GM21423 (cell line): ENCODE measurements at regions not wholly inside any gene's neighbourhood (a gene's known extent, or its start where the extent isn't known, plus 50 kb on each side); places are given as distances from the start of the nearest gene placed in this dataset.
A peak's percentile ranks its signal among the peaks of the same experiment; 100 is the strongest.

Experiments
- ATAC-seq: cut with Tn5 transposase; IDR thresholded peaks from one replicate; pipeline ENCODE4 v1.9.1; 2021; ENCODE audit warnings: mild to moderate bottlenecking, moderate library complexity; ENCODE audit not compliant: unreplicated experiment

DNA sequence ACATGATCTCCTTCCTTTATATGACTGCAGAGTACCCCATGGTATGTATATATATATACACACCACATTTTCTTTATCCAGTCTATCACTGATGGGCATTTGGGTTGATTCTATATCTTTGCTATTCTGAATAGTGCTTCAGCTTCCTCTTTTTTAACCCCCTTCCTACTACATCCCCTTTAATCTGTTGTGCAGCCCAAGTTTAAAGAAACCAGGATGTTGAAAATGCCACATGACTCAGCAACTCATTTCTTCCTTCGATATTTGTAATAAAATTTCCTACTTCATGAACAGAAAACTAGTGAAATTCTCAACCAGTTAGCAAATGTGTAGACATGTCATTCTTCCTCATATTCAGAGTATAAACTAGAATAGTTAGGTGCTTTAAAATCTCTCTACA lies 1245.7 kb upstream of the SORCS1 start:
- ATAC-seq = no peak

DNA sequence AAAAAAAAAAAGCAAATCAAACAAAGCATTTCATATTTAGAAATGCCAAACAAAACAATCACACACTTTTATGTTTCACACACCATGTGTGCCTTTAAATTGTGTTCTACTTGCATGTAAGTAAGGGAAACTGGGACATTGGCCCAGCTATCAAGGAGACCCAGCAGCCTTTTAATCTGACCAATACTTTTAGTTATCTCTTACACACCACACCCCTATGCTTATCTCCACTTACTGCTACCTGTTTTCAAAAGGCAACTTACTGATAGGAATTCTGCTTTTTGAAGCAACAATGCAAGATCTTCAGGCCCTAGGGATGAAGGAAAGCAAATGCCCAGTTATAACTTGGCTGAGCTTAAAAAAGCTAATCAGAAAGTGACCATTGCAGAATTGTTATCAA lies 1244.8 kb upstream of the SORCS1 start:
- no peak for ATAC-seq

DNA sequence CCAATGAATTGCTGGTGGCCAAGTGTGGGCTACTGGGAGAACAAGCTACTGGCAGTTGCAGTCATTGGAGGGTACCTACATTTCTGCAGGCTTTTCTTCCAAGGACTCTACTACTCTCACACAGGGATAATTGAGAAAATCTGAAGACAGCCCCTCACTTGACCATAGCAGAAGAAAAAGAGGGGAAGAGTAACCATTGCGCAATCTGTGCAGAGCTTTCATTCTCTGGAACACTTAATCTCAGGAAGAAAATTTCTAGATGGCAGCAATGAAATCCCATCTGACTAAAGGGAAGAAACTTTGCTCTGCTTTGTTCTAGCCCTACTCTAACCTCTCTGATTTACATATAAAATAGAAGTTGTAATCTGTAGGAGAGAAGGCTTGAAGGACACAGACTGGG lies 1239.6 kb upstream of the SORCS1 start:
- ATAC-seq = no peak

DNA sequence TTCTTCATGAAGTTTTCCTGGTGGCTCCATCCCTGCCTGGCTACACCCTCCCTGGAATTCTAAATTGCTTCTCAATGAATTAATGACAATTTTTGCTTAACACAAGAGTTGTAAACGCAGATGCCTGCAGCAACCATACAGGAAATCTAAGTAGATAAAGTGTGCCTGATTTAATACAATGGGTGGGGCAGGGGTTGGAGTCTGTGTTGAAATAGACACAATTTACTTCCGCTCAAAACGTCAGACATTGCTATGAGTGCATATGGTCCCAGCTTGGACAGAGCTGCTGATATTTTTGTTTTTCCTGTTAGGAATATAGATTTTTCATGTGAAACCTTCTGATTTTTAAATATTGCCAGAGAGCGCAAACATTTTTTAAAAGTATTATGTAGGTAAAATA lies 1235.0 kb upstream of the SORCS1 start:
- no peak for ATAC-seq

DNA sequence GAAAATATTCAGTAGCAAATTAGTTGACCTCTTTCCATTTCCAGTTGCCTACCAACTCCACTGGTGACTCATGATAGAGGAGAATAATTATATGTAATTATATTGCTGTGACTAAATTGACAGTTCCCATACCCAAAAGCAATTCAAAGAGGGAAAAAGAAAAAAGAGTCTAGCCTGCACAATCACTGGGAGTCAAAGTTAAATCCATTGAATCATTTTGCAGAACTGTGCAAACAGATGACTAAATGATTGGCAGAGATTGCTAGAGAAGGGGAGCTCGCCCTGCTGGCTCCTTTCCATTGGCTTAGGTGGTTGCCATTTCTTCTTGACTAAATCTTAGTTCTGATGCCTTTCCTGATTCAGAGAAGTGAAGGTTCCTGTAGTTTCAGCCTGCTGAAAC lies 1228.6 kb upstream of the SORCS1 start:
- no peak for ATAC-seq

DNA sequence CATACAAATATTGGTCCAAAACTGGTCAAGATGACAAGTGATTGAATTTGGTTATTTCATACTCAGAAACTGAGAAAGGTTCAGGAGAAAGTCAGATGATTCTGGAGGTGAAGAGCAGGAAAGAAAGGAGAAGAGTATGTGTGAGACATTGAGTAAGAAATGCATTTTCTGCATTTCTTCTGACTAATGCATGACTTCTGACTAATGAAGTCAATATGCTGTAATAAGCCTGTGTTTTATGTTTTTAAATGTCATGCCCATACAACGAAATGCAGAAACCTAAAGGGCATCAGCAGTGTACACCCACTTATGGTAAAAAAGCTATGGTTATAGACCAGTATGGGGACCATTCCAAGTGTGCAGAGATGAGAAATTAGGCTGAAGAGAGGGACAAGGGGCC lies 1227.8 kb upstream of the SORCS1 start:
- ATAC-seq = no peak

DNA sequence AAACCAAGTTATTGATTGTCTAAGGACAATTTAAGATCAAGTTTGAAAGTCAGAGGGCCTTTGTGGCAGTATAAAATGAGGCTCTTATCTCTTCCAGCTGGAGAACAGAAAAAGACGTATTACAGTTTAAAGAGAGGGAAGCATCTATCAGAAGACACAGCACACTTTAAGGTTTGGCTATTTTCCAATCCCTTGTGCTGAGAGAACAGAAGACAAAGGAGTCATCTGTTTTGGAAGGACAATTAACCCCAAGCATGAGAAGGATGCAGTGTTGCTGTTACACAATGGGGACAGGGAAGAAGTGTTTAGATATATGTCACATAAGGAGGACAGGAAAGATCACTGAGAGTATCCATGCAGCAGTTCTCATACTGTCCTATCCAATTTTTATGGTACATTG lies 1224.2 kb upstream of the SORCS1 start:
- ATAC-seq = no peak

DNA sequence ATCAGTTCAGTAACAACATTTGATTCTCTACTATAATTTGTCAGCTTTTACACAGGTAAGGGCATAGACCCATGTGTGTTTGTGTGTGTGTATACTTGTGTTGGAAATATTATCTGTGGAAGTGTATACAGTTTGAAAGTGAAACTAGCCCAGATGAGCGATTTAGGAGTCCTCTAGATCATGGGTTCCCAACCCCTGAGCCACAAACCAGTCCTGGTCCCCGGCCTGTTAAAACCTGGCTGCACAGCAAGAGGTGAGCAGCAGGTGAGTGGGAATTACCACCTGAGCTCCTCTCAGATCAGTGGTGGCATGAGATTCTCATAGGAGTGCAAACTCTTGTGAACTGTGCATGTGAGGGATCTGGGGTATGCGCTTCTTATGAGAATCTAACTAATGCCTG lies 1221.5 kb upstream of the SORCS1 start:
- no peak for ATAC-seq

DNA sequence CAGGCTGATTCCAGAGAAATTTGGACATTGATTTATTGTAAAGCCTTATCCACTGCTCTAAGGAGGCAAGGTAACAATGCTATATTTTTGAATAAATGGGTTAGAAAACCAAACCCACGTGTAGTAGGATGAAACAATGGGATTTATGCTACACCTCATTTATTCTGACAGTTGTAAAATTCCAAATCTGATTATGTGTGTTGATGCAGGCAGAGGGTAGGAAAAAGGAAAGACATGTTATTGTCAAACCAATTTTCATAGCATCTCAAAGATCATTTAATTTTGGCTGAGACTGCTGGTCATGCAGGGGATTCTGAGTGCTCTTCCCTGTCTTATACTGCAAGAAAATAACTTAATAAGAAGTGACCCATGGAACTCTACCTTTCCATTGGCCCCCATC lies 1219.9 kb upstream of the SORCS1 start:
- no peak for ATAC-seq

DNA sequence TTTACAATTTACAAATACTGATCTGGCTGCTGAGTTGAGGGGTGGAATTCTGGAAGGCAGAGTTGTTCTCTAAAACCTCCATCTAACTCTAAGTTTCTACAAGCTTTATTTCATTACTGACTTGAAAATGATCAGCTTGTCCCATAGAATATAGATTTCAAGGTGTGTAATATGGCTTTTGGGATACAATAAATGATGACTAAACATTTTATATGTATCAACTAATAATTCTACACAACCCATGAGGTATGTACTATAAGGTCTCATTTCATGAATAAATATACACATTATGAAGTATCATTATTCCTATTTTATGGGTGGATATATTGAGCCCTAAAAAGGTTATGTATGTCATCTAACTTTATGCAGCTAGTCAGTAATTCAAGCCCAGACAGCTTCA lies 1214.3 kb upstream of the SORCS1 start:
- no peak for ATAC-seq

DNA sequence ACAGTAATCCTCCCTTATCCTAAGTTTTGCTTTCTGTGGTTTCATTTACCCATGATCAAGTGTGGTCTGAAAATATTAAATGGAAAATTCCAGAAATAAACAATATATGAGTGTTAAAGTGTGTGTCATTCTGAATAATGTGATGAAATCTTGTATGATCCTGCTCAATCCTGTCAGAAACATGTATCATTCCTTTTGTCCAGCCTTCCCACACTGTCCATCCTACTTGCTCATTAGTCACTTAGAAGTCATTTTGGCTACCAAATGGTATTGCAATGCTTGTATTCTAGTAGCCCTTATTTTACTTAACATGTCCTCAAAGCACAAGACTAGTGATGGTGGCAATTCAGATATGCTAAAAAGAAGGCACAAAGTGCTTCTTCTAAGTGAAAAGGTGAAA lies 1211.2 kb upstream of the SORCS1 start:
- no peak for ATAC-seq

DNA sequence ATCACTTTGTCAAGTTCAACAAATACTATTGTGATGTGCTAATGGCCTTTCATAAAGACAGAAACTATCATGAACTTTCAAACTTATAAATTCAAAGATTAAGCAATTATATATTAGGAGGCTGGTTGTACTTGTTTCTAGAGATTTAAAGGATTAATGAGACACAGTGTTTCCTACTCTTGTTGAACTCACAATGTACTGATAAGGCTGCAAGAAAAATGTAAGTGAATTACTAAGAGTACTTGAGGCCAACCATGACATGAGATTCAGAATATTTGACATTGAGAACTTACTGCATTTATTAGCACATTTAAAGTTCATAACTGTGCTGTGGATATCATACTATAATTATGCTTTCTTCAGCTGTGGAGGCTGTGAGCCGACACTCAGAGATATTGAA lies 1210.5 kb upstream of the SORCS1 start:
- ATAC-seq = no peak

DNA sequence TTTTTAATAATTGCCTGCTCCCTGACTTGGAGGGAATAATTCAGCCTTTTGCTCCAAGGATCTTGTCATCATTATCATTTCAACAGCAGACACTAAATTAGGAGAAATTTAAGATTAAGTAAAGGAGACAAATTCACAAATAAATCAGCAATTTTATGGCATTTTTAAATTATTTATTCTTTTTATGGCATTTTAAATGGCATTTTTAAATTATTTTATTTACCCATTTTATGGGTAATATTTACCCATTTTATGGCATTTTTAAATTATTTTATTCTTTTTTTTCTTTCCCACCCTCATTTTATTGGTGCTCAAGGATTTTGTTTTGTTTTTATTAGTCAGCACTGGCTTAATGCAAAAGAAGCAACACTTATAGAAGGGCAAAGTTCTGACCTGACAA lies 1201.0 kb upstream of the SORCS1 start:
- ATAC-seq = no peak

DNA sequence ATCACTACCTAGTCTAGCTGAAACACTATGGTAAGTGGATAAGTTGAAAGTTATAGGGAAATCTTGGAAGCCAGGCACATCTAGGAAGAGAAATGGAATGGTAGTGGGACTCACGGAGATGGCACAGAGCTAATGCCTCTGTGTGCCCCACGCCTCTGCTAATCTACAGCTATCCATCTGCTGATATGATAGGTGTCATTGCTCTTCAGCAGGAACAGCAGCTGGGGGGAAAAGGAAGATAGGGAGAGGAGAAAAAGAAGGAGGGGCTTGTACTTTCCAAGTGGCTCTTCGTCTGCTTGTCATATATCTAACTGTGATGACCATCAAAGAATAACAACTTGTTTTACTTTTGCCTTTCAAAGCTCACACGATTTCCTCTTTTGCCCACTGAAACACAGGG lies 1199.1 kb upstream of the SORCS1 start:
- ATAC-seq = no peak

DNA sequence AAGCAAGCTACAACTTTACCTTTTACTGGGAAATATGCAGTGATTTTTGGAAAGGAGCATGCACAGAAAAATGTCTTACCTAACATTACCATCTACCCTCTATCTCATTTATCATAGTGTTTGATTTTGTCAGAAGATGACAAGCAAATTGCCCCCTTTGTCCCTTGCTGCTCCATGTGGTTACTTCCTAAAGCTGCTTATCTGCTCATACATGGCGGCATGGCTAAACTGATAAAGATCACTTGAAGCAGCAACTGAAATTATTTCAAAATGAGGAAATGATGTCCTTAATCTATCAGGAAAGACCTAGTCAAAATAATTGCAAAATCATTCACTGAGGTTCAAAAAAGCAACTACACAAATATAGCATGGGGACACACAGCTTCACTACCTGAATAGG lies 1198.5 kb upstream of the SORCS1 start:
- ATAC-seq = no peak

DNA sequence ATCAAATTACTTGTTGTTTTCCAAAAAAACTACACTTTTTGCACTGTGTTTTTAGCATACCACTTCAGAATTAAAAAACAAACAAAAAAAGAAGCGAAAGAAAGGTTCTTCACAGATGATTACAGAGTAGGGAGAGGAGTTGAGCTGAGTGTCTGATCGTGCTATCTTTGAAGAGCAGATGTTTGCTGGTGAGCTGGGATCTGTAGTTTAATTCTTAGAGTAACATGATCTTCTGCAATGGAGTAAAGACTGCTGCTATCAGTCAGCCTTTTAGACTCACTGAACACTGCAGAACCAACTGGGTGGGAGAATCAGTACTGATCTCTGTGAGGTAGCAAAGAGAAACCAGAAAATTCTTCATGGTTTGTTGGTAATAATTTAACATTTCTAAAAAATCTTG lies 1197.8 kb upstream of the SORCS1 start:
- no peak for ATAC-seq

DNA sequence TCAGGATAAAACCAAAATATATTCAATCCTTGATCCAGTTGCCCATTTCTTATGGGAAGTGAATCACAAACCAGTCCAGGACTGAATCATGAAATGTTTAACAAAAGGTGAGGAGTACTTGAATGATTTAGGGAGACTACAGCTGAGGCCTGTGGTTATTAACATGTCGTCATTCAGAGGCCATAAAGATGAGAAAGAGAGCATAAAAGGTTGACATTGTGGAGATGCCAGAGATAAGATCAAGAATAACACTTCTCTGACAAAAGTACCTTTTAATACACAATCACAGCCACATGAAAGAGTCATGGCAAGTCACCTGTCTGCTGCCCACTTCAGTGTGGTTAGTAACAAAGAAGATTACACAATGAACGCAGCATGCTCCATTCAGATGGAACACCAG lies 1195.7 kb upstream of the SORCS1 start:
- ATAC-seq = no peak

DNA sequence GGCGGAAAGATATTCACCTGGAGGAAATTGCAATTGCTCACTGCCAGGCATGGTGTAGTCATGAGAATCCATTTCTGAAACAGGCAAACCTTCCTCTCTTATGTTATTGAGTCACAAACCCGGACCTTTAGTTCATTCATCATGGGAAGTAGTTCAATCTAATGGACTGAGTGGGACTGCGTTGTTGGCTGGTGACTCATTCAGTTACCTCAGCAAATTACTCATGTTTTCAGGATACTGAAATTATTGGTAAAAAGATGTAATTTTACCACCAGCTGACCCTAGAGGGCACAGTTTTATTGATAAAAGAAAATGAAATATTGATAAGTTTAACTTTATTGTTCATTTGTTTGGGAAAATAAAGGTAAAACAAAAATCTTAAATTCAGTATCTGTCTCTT lies 1194.4 kb upstream of the SORCS1 start:
- peak; percentile 75 for ATAC-seq

DNA sequence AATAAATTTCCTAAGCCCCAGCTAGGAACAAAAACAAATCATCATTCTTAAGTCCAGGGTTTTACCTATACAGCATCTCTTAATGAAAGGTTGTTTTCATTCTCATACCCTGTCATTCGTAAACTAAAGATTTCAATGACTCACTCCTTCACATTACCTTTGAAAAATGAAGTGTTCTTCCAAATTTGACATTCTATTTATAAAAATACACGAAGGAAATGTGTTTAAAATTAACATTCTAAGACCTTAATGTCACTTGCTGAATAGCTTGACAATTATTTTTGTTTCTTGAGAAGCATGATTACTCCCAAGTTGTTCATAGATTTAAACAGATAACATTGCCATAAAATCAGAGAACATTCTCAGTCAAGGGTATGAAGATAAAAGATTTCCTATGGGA lies 1188.3 kb upstream of the SORCS1 start:
- no peak for ATAC-seq

DNA sequence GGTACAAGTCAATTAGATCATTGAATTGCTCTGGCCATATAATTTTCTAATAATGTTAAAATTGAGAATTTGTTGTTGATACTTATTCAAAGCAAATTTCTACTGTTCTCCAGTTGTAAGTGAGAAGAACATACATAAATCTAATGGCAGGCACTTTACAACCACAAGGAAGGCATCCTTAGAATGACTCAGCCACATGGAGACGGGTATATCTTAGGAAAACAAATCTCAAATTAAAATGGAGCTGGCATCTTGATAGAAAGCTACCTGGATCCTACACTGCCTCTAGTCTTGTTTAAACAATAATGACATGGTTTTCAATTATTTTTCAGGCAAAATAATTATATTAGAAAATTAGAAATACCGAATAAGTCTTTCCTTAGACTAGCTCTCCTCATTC lies 1183.7 kb upstream of the SORCS1 start:
- no peak for ATAC-seq

DNA sequence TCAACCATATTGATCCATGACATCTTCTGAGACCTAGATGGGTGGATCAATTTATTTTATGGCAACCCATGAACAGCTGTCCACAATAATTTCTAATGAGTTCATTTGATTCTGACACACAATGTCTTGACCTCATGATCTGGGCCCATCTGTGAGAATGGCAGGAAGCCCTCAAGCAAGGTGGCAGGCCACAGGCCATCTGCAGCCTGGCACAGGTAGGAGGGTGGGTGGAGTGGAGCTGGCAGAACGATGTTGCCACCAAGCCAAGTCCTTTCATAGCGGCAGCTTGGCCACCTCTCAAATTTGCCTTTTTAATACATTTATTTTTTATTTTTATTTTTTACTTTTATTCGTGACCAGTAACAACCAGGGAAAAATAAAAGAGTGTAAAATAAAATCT lies 1181.6 kb upstream of the SORCS1 start:
- ATAC-seq = no peak

DNA sequence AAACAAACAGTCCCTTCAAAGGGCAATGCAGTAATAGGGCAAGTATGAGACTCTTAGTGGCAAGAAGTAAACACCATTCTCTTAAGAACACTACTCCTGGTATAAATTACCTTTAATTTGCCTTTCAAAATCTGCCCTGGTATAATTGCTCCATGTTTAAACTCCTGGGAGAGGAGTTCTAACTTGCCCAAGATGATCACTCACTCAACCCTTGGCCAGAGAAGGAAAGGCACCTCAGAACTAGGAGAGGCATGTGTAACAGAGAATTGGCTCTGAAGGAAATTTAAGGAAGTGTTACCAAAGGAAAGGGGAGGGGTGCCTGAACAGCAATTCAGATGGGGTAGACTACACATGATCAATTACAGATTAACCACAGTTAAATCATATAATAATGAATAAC lies 1173.6 kb upstream of the SORCS1 start:
- no peak for ATAC-seq

DNA sequence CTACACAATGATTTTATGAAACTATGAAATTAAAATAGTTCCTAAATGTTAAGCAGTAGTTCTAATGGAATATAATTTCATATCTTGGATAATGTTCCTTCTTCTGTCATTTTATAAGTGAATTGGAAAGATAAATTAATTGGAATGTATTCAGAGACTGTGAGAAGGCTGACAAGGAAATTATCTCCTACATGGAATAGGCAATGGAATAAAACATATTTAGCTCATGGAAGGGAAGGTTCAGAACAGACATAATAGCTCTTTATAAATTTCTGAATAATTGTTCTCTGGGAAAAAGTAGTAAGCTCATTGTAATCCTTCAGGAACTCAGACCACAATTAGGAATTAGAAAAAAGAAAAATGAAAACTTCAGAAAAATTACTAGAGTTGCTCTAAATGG lies 1172.3 kb upstream of the SORCS1 start:
- no peak for ATAC-seq

DNA sequence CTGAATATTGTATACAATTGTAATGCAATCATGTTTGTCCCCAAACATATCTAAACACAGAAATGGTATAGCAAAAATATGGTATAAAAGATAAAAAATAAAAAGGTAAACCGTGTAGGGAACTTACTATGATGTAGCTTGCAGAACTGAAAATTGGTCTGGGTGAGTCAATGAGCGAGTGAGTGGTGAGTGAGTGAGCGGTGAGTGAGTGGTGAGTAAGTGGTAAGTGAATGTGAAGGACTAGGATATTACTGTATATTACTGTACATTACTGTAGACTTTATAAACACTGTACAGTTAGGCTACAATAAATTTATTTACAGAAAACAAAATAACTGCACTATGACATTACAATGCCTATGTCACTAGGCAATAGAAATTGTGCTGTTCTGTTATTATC lies 1163.2 kb upstream of the SORCS1 start:
- ATAC-seq = no peak
